22Rv1 (cell line): ENCODE measurements at regions not wholly inside any gene's neighbourhood (a gene's known extent, or its start where the extent isn't known, plus 50 kb on each side); places are given as distances from the start of the nearest gene placed in this dataset.

Source experiments
- CTCF ChIP-seq: fragments of 450-650 bp; IDR thresholded peaks from 2 replicates; pipeline ENCODE4 v1.5.1; 2017; ENCODE audit warnings: mild to moderate bottlenecking
- ZFX ChIP-seq: fragments of 450-650 bp; IDR thresholded peaks from 2 replicates; pipeline ENCODE4 v1.6.1; 2017; ENCODE audit warnings: antibody characterized with exemption, borderline replicate concordance

- TF ChIP-seq CTCF = no peak
- TF ChIP-seq ZFX = no peak
Measured at GRCh38 chr2:241964133-241964532, 94.6 kb downstream of the RTP5 start.
